HepG2 (cell line): ENCODE measurements at regions not wholly inside any gene's neighbourhood (a gene's known extent, or its start where the extent isn't known, plus 50 kb on each side); places are given as distances from the start of the nearest gene placed in this dataset.

Experiments
- ATAC-seq: fragments of 200-7000 bp; cut with Tn5 transposase; 3 replicates; pipeline ENCODE4 v1.9.1; 2020; ENCODE audit warnings: mild to moderate bottlenecking, moderate library complexity
- BruUV-seq: library from RNA; stranded (reverse); fragments of 400-500 nt; replicated peaks from 2 replicates; lab custom pipeline; 2021; lab: Mats Ljungman, UMichigan
- CTCF ChIA-PET: fragments of 300-600 bp; formaldehyde crosslinking; extraction: SDS; loops from one replicate; lab custom pipeline; 2021; ENCODE audit warnings: low total read pairs, inconsistent platforms, low intra/inter-chr PET ratio; lab: Yijun Ruan, JAX
- POLR2A ChIA-PET: fragments of 350-600 bp; sonication (Branson Sonifier 250); formaldehyde crosslinking; loops from one replicate; lab custom pipeline; 2020; ENCODE audit warnings: antibody characterized with exemption, inconsistent platforms; lab: Yijun Ruan, JAX
- DNase-seq: peaks from one replicate; pipeline ENCODE4 v3.0.0-alpha.2; 2015; ENCODE audit warnings: low spot score
- FAIRE-seq: peaks from 3 replicates; lab custom pipeline; 2011; peaks lifted over from hg19 to GRCh38; lab: Jason Lieb, UNC
- H2AFZ ChIP-seq: one replicate; pipeline ENCODE4 v1.6.1; 2011; ENCODE audit warnings: low read length, inconsistent platforms
- H3K27ac ChIP-seq: fragments of 300-600 bp; 3 replicates; pipeline ENCODE4 v1.8.0; 2011; ENCODE audit warnings: mixed run types, mild to moderate bottlenecking, mixed read lengths, low read length, inconsistent platforms; ENCODE audit not compliant: insufficient read depth; ENCODE audit errors: extremely low read length
- H3K27me3 ChIP-seq, 2 experiments: fragments of 200-600 bp in 1 of 2; 2 replicates in 1 of 2; 3 replicates in 1 of 2; pipeline versions ENCODE4 v1.6.0 to v1.8.0; 2011; ENCODE audit warnings: low read length in 2 of 2, mild to moderate bottlenecking in 2 of 2, moderate library complexity in 2 of 2, inconsistent platforms in 1 of 2; ENCODE audit not compliant: insufficient read depth in 2 of 2, control insufficient read depth in 1 of 2
- H3K36me3 ChIP-seq, 2 experiments: fragments of 200-600 bp in 1 of 2; replicated peaks in 1 of 2; 2 replicates in 1 of 2; 3 replicates in 1 of 2; pipeline versions ENCODE4 v1.5.1 to v1.8.0; 2011; ENCODE audit warnings: low read length in 2 of 2, inconsistent platforms in 1 of 2; ENCODE audit not compliant: insufficient read depth in 2 of 2, control insufficient read depth in 1 of 2
- H3K4me1 ChIP-seq: 2 replicates; pipeline ENCODE4 v1.5.1; 2012; ENCODE audit warnings: low read length, inconsistent platforms; ENCODE audit not compliant: insufficient read depth
- H3K4me2 ChIP-seq: 2 replicates; pipeline ENCODE4 v1.6.0; 2011; ENCODE audit warnings: low read depth, low read length, inconsistent platforms
- H3K4me3 ChIP-seq, 3 experiments: fragments of 200-600 bp in 1 of 3; sonication (generic), shearing (Covaris generic) in 1 of 3; replicated peaks in 1 of 3; 2 replicates each; pipeline ENCODE4 v1.5.1; 2011 to 2016; ENCODE audit warnings: low read length in 3 of 3, inconsistent platforms in 2 of 3, low read depth in 2 of 3, mild to moderate bottlenecking in 2 of 3, control low read depth in 1 of 3, mixed read lengths in 1 of 3; ENCODE audit not compliant: insufficient read depth in 1 of 3
- H3K79me2 ChIP-seq: one replicate; pipeline ENCODE4 v1.6.1; 2011; ENCODE audit warnings: low read length, inconsistent platforms; ENCODE audit not compliant: insufficient read depth
- H3K9ac ChIP-seq: 2 replicates; pipeline ENCODE4 v1.6.0; 2011; ENCODE audit warnings: mild to moderate bottlenecking, low read depth, low read length, inconsistent platforms; ENCODE audit not compliant: insufficient read depth
- H3K9me3 ChIP-seq: 2 replicates; pipeline ENCODE4 v1.5.1; 2012; ENCODE audit warnings: mild to moderate bottlenecking, low read length
- H4K20me1 ChIP-seq: 2 replicates; pipeline ENCODE4 v1.6.0; 2011; ENCODE audit warnings: inconsistent platforms, mild to moderate bottlenecking, low read length, moderate library complexity; ENCODE audit not compliant: insufficient read depth
- GLI4 ChIP-seq: sonication (generic); formaldehyde crosslinking; IDR thresholded peaks from 2 replicates; pipeline ENCODE4 v1.5.1; 2020; ENCODE audit warnings: missing genetic modification reagents, mild to moderate bottlenecking, moderate library complexity, borderline replicate concordance
- ZFP36L1 ChIP-seq: sonication (generic); formaldehyde crosslinking; IDR thresholded peaks from 2 replicates; pipeline ENCODE4 v1.8.0; 2022; ENCODE audit warnings: mild to moderate bottlenecking, missing genetic modification reagents, moderate library complexity
- ZNF335 ChIP-seq: sonication (generic); formaldehyde crosslinking; IDR thresholded peaks from 2 replicates; pipeline ENCODE4 v1.4.0; 2020; ENCODE audit warnings: missing genetic modification reagents
- ZNF343 ChIP-seq: sonication (generic); formaldehyde crosslinking; IDR thresholded peaks from 2 replicates; pipeline ENCODE4 v1.4.0; 2020; ENCODE audit warnings: mild to moderate bottlenecking, missing genetic modification reagents
- ZNF75D ChIP-seq: sonication (generic); formaldehyde crosslinking; IDR thresholded peaks from 2 replicates; pipeline ENCODE4 v1.8.1; 2023; ENCODE audit warnings: missing genetic modification reagents, mild to moderate bottlenecking, borderline replicate concordance
- ZSCAN25 ChIP-seq: sonication (generic); formaldehyde crosslinking; IDR thresholded peaks from 2 replicates; pipeline ENCODE4 v1.8.0; 2022; ENCODE audit warnings: mild to moderate bottlenecking, missing genetic modification reagents
- WGBS: methylation state at CpG from one replicate; pipeline ENCODE4 v1.1.6; 2017; ENCODE audit warnings: low lambda C conversion rate; 5-methylcytosine and 5-hydroxymethylcytosine counted together
- in situ Hi-C: cut with HindIII; loops from 2 replicates; pipeline ENCODE4 v1.10.0; 2017; ENCODE audit warnings: low pct_unique_long_range_greater_than_20kb; ENCODE audit not compliant: extremely low pct_ligation_motif_present
- intact Hi-C: fragments of 100-400 bp; cut with micrococcal nuclease; formaldehyde crosslinking; loops from one replicate; pipeline ENCODE4 v1.10.0; 2022; ENCODE audit not compliant: unreplicated experiment
- TF ChIP-seq, protein P1 (sequence below): sonication (generic); formaldehyde crosslinking; IDR thresholded peaks from 2 replicates; pipeline ENCODE4 v1.5.0; 2020; ENCODE audit warnings: missing genetic modification reagents, mild to moderate bottlenecking, borderline replicate concordance
- TF ChIP-seq, protein P2 (sequence below): IDR thresholded peaks from 2 replicates; pipeline ENCODE4 v1.6.1; 2016; ENCODE audit warnings: low read depth

DNA sequence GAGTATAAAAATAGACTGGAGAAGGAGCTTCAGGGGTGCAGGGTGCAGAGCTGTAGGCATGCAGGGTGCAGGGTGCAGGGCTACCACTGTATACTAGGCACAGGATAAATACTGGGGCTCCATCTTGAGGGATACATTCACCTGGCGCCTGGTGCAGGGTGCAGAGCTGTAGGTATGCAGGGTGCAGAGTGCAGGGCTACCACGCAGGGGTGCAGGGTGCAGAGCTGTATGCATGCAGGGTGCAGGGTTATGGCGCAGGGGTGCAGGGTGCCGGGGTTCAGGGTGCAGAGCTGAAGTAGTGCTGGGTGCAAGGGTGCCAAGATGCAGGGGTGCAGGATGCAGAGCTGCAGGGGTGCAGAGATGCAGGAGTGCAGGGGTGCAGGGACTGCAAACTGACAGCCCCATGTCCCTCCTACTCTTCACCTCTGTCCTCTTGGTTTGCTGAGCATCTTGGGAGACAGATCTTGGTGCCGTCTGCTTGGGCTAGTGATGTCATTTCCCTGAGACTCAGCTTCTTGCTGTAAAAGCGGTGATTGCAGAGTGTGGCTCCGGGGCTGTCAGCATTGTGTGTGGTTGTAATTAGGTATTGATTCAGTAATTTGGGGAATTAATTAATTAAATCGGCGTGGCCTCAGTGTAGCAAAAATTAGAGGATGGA lies 91.2 kb downstream of the ADRA2C start:
- H3K9me3 ChIP-seq: no peaks in the 10 kb centered on the region
- intact Hi-C loops (no loop called here), in situ Hi-C loops (no loop called here)
- no peak overlapping the region for H3K4me2 ChIP-seq
- no peaks in the 10 kb centered on the region for H4K20me1 ChIP-seq
- no peak overlapping the region for H3K9ac ChIP-seq
- no peaks in the 10 kb centered on the region for H3K79me2 ChIP-seq
- POLR2A ChIA-PET: no interaction called here
- H2AFZ ChIP-seq: no peak overlapping the region
- no peak for FAIRE-seq
- peaks cover 41% of the 10 kb centered on the region for H3K4me1 ChIP-seq
- no peak overlapping the region for H3K27ac ChIP-seq
- WGBS: 44% methylated on average over 9 of the region's 9 CpGs
- no peak; the same call in 2 of the 3 replicates for ATAC-seq
- no peaks in the 10 kb centered on the region for H3K36me3 ChIP-seq
- H3K27me3 ChIP-seq: peaks cover 7 to 71% of the 10 kb centered on the region in 2 experiments; a peak in 4 of 5 replicates
- CTCF ChIA-PET: no interaction called here
- no peak for DNase-seq
- BruUV-seq: no TSS peak
- H3K4me3 ChIP-seq: no peak overlapping the region
- TF ChIP-seq, protein P1, sequence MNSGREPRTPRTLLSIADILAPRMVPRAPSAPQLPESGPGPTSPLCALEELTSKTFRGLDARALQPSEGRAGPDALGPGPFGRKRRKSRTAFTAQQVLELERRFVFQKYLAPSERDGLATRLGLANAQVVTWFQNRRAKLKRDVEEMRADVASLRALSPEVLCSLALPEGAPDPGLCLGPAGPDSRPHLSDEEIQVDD (CRISPR knock-in tag): no peak
- TF ChIP-seq ZSCAN25 (CRISPR knock-in tag) (peak; percentile 98), ZNF343 (CRISPR knock-in tag) (no peak), ZNF335 (no peak), ZNF75D (no peak), ZFP36L1 (CRISPR knock-in tag) (no peak), GLI4 (no peak)
- TF ChIP-seq, protein P2, sequence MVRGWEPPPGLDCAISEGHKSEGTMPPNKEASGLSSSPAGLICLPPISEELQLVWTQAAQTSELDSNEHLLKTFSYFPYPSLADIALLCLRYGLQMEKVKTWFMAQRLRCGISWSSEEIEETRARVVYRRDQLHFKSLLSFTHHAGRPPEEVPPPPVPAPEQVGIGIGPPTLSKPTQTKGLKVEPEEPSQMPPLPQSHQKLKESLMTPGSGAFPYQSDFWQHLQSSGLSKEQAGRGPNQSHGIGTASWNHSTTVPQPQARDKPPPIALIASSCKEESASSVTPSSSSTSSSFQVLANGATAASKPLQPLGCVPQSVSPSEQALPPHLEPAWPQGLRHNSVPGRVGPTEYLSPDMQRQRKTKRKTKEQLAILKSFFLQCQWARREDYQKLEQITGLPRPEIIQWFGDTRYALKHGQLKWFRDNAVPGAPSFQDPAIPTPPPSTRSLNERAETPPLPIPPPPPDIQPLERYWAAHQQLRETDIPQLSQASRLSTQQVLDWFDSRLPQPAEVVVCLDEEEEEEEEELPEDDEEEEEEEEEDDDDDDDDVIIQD: no peak
